Adrenal gland (tissue), 5 donors: ENCODE measurements at regions not wholly inside any gene's neighbourhood (a gene's known extent, or its start where the extent isn't known, plus 50 kb on each side); places are given as distances from the start of the nearest gene placed in this dataset.

ENCODE experiments used
- CTCF ChIP-seq, 6 experiments: fragments of 450-650 bp in 4 of 6; fragments of 200-600 bp in 2 of 6; sonication (generic) in 1 of 6; IDR thresholded peaks; 1 replicate in 5 of 6; 2 replicates in 1 of 6; pipeline versions ENCODE4 v1.5.1 to v1.8.0; 2016 to 2021; ENCODE audit warnings: antibody characterized with exemption in 6 of 6, mild to moderate bottlenecking in 2 of 6, moderate library complexity in 1 of 6
- POLR2A ChIP-seq, 2 donors: fragments of 450-650 bp; IDR thresholded peaks; one replicate each; pipeline ENCODE4 v1.6.1; 2017; ENCODE audit warnings: antibody characterized with exemption in 2 of 2, mild to moderate bottlenecking in 2 of 2, moderate library complexity in 1 of 2
- donor health status: DM: no; HTN: no; CAD: no.

GRCh38 chr10:130259380-130259779, 123.2 kb downstream of the GLRX3 start:
- TF ChIP-seq CTCF (IDR thresholded peaks at IDR 0.05) (no peak), POLR2A (IDR thresholded peaks at IDR 0.05) (no peak)
